ENCODE measurements at regions not wholly inside any gene's neighbourhood (a gene's known extent, or its start where the extent isn't known, plus 50 kb on each side); places are given as distances from the start of the nearest gene placed in this dataset.

DNA sequence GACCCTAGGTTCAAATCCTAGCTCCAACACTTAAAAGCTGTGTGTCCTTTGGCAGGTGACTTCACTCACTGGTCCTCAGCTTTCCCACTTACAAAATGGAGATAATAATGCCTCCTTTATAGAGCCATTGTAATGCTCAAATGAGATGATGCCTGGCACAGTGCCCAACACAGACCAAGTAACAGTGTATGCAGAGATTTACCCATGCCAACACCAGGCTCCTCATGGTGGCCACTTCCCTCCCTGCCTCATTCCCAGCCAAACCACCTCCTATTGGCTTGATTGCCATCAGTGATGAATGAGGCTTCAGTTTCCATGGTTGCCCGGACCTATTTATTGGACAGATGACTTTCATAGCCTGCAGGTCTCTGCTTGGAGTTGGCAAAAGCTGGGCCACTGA lies 469.4 kb downstream of the CDK5RAP2 start:
- BruUV-seq (replicated peaks): no TSS peak
- H3K36me3 ChIP-seq (ENCODE audit: insufficient read depth, low read length, poor library complexity, severe bottlenecking): no peaks in the 10 kb centered on the region
- no peak overlapping the region for H3K4me3 ChIP-seq (ENCODE audit: low read depth, low read length, poor library complexity, severe bottlenecking)
- POLR2A ChIA-PET (ENCODE audit: low non-redundant PET): no interaction called here
- intact Hi-C loops (cut with micrococcal nuclease; ENCODE audit: unreplicated experiment): loop anchor here (10.0 kb wide), 1 partner anchor 56 kb away; no protein-coding TSS in a partner anchor
- H3K9me3 ChIP-seq (ENCODE audit: low read depth, low read length, poor library complexity, severe bottlenecking): no peaks in the 10 kb centered on the region
- no peak for DNase-seq (ENCODE audit: low spot score)
- H3K27ac ChIP-seq (ENCODE audit: low read depth, low read length, poor library complexity, severe bottlenecking): no peak overlapping the region
- TF ChIP-seq, protein P1, sequence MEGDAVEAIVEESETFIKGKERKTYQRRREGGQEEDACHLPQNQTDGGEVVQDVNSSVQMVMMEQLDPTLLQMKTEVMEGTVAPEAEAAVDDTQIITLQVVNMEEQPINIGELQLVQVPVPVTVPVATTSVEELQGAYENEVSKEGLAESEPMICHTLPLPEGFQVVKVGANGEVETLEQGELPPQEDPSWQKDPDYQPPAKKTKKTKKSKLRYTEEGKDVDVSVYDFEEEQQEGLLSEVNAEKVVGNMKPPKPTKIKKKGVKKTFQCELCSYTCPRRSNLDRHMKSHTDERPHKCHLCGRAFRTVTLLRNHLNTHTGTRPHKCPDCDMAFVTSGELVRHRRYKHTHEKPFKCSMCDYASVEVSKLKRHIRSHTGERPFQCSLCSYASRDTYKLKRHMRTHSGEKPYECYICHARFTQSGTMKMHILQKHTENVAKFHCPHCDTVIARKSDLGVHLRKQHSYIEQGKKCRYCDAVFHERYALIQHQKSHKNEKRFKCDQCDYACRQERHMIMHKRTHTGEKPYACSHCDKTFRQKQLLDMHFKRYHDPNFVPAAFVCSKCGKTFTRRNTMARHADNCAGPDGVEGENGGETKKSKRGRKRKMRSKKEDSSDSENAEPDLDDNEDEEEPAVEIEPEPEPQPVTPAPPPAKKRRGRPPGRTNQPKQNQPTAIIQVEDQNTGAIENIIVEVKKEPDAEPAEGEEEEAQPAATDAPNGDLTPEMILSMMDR (conservative IDR thresholded peaks at IDR 0.05; ENCODE audit: low read depth, low read length): no peak
- TF ChIP-seq EZH2 (IDR thresholded peaks at IDR 0.05; ENCODE audit: borderline replicate concordance, low read depth, low read length, poor library complexity, severe bottlenecking): no peak
- H3K4me1 ChIP-seq (ENCODE audit: insufficient read depth, low read length, poor library complexity, severe bottlenecking): no peaks in the 10 kb centered on the region
- peaks cover 28% of the 10 kb centered on the region for H3K27me3 ChIP-seq (replicated peaks; ENCODE audit: insufficient read depth, low read depth, low read length, poor library complexity)
- CTCF ChIA-PET: no interaction called here

DNA sequence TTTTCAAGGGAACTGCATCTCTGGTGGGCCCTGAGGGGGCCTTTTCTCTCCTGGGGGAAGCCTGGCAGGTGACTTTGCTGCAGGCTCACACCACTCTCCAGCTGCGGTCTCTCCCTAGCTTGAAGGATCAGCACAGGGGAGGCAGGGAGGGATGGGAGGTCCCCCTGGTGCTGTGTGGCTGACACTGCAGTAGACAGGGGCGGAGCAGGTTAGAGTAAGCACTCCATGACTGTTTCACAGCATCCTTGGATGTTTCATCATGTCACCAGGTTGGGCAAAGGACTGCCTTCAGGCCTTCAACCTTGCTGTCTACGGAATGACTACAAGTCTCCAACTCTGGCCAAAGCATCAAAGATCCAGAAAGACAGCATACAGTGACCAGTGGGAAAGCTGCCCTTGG lies 470.7 kb downstream of the CDK5RAP2 start:
- DNase-seq (ENCODE audit: low spot score): peak; percentile 3
- no TSS peak for BruUV-seq (replicated peaks)
- intact Hi-C loops (cut with micrococcal nuclease; ENCODE audit: unreplicated experiment): no loop called here
- Histone ChIP-seq H3K27me3 (replicated peaks; ENCODE audit: insufficient read depth, low read depth, low read length, poor library complexity) (peaks cover 28% of the 10 kb centered on the region), H3K4me1 (ENCODE audit: insufficient read depth, low read length, poor library complexity, severe bottlenecking) (no peaks in the 10 kb centered on the region), H3K27ac (ENCODE audit: low read depth, low read length, poor library complexity, severe bottlenecking) (no peak overlapping the region), H3K4me3 (ENCODE audit: low read depth, low read length, poor library complexity, severe bottlenecking) (no peak overlapping the region), H3K9me3 (ENCODE audit: low read depth, low read length, poor library complexity, severe bottlenecking) (no peaks in the 10 kb centered on the region), H3K36me3 (ENCODE audit: insufficient read depth, low read length, poor library complexity, severe bottlenecking) (no peaks in the 10 kb centered on the region)
- no peak for TF ChIP-seq EZH2 (IDR thresholded peaks at IDR 0.05; ENCODE audit: borderline replicate concordance, low read depth, low read length, poor library complexity, severe bottlenecking)
- TF ChIP-seq, protein P1 (conservative IDR thresholded peaks at IDR 0.05; ENCODE audit: low read depth, low read length): peak; percentile 31
- ChIA-PET CTCF (no interaction called here), POLR2A (ENCODE audit: low non-redundant PET) (no interaction called here)

DNA sequence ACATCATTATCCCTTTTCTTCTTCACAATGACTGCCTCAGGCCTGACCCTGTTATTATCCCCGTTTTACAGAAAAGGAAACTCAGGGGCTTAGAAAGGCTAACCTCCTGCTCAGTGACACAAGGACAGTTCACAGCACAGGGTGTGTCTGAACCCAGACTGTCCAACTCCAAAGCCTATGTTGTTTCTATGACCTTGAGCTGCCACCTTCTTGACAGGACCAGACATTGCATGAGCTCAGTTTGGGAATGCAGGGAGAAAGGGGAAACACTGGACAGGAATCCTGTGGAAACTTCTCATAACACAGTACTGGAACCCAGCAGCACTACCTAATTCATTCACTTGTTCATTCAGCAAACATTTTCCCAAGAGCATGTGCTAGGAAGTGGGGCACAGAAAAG lies 472.8 kb downstream of the CDK5RAP2 start:
- intact Hi-C loops (cut with micrococcal nuclease; ENCODE audit: unreplicated experiment): no loop called here
- no peak for DNase-seq (ENCODE audit: low spot score)
- H3K27ac ChIP-seq (ENCODE audit: low read depth, low read length, poor library complexity, severe bottlenecking): no peak overlapping the region
- H3K4me3 ChIP-seq (ENCODE audit: low read depth, low read length, poor library complexity, severe bottlenecking): no peak overlapping the region
- CTCF ChIA-PET: no interaction called here
- peaks cover 32% of the 10 kb centered on the region for H3K27me3 ChIP-seq (replicated peaks; ENCODE audit: insufficient read depth, low read depth, low read length, poor library complexity)
- POLR2A ChIA-PET (ENCODE audit: low non-redundant PET): no interaction called here
- H3K4me1 ChIP-seq (ENCODE audit: insufficient read depth, low read length, poor library complexity, severe bottlenecking): no peaks in the 10 kb centered on the region
- H3K36me3 ChIP-seq (ENCODE audit: insufficient read depth, low read length, poor library complexity, severe bottlenecking): no peaks in the 10 kb centered on the region
- TF ChIP-seq EZH2 (IDR thresholded peaks at IDR 0.05; ENCODE audit: borderline replicate concordance, low read depth, low read length, poor library complexity, severe bottlenecking): no peak
- TF ChIP-seq, protein P1 (conservative IDR thresholded peaks at IDR 0.05; ENCODE audit: low read depth, low read length): no peak
- BruUV-seq (replicated peaks): no TSS peak
- no peaks in the 10 kb centered on the region for H3K9me3 ChIP-seq (ENCODE audit: low read depth, low read length, poor library complexity, severe bottlenecking)
